Hepatocyte (in vitro differentiated cells): ENCODE measurements at regions not wholly inside any gene's neighbourhood (a gene's known extent, or its start where the extent isn't known, plus 50 kb on each side); places are given as distances from the start of the nearest gene placed in this dataset.

Experiments
- DNase-seq: peaks from one replicate; pipeline ENCODE4 v3.0.0-alpha.2; 2016; ENCODE audit warnings: low spot score
- H2AFZ ChIP-seq: fragments of 200-600 bp; sonication (generic); 2 replicates; pipeline ENCODE4 v1.6.0; 2016; ENCODE audit warnings: antibody characterized with exemption, mild to moderate bottlenecking
- H3K27ac ChIP-seq: fragments of 200-600 bp; sonication (generic); 2 replicates; pipeline ENCODE4 v1.5.1; 2016; ENCODE audit warnings: mild to moderate bottlenecking
- H3K27me3 ChIP-seq: fragments of 200-600 bp; sonication (generic); 2 replicates; pipeline ENCODE4 v1.6.1; 2016
- H3K36me3 ChIP-seq: fragments of 200-600 bp; sonication (generic); replicated peaks from 2 replicates; pipeline ENCODE4 v1.5.1; 2016; ENCODE audit warnings: low read depth; ENCODE audit not compliant: insufficient read depth
- H3K4me1 ChIP-seq: fragments of 200-600 bp; sonication (generic); 2 replicates; pipeline ENCODE4 v1.5.1; 2016; ENCODE audit warnings: mild to moderate bottlenecking, moderate library complexity; ENCODE audit not compliant: insufficient read depth
- H3K4me2 ChIP-seq: fragments of 200-600 bp; sonication (generic); 2 replicates; pipeline ENCODE4 v1.6.0; 2016
- H3K4me3 ChIP-seq: fragments of 200-600 bp; sonication (generic); 2 replicates; pipeline ENCODE4 v1.5.1; 2016; ENCODE audit warnings: mild to moderate bottlenecking
- H3K79me2 ChIP-seq: fragments of 200-600 bp; sonication (generic); 2 replicates; pipeline ENCODE4 v1.6.0; 2017; ENCODE audit warnings: mild to moderate bottlenecking
- H3K9me2 ChIP-seq: fragments of 200-600 bp; sonication (generic); replicated peaks from 2 replicates; pipeline ENCODE4 v1.6.0; 2017; ENCODE audit warnings: mild to moderate bottlenecking; ENCODE audit not compliant: insufficient read depth
- H3K9me3 ChIP-seq: fragments of 200-600 bp; sonication (generic); 2 replicates; pipeline ENCODE4 v1.5.1; 2016; ENCODE audit warnings: low read depth, mild to moderate bottlenecking
- H4K20me1 ChIP-seq: fragments of 200-600 bp; sonication (generic); 2 replicates; pipeline ENCODE4 v1.6.0; 2016; ENCODE audit warnings: mild to moderate bottlenecking; ENCODE audit not compliant: insufficient read depth, poor library complexity, severe bottlenecking
- CTCF ChIP-seq: fragments of 200-600 bp; sonication (generic); IDR thresholded peaks from 2 replicates; pipeline ENCODE4 v1.5.1; 2016; ENCODE audit warnings: antibody characterized with exemption, mild to moderate bottlenecking; ENCODE audit not compliant: poor library complexity
- EZH2 ChIP-seq: fragments of 200-600 bp; sonication (generic); IDR thresholded peaks from 2 replicates; pipeline ENCODE4 v1.6.1; 2016; ENCODE audit warnings: antibody characterized with exemption, mild to moderate bottlenecking, borderline replicate concordance
- EZH2phosphoT487 ChIP-seq: fragments of 200-600 bp; sonication (generic); IDR thresholded peaks from one replicate; pipeline ENCODE4 v1.6.1; 2018; ENCODE audit warnings: antibody characterized with exemption, mild to moderate bottlenecking, low read depth, moderate library complexity; ENCODE audit not compliant: unreplicated experiment, severe bottlenecking
- WGBS: methylation state at CpG from one replicate; pipeline ENCODE4 v1.1.6; 2016; ENCODE audit warnings: low lambda C conversion rate; ENCODE audit errors: missing lambda C conversion rate; 5-methylcytosine and 5-hydroxymethylcytosine counted together

GRCh38 chr9:119044806-119045205, 324.4 kb downstream of the BRINP1 start:
- Histone ChIP-seq H3K36me3 (no peaks in the 10 kb centered on the region), H3K4me3 (no peak overlapping the region), H2AFZ (peak overlapping the region; percentile 14), H3K9me2 (no peaks in the 10 kb centered on the region), H3K4me2 (no peak overlapping the region), H3K79me2 (no peaks in the 10 kb centered on the region), H4K20me1 (no peaks in the 10 kb centered on the region), H3K4me1 (no peaks in the 10 kb centered on the region), H3K27ac (peak overlapping the region; percentile 72), H3K9me3 (no peaks in the 10 kb centered on the region), H3K27me3 (no peaks in the 10 kb centered on the region)
- WGBS, result 21% methylated on average over 1 of the region's 1 CpG
- DNase-seq, result peak; percentile 30
- no peak for TF ChIP-seq CTCF

GRCh38 chr9:119047513-119048307, 321.5 kb downstream of the BRINP1 start:
- TF ChIP-seq EZH2phosphoT487 (no peak), CTCF (no peak), EZH2 (no peak)
- H3K4me3 ChIP-seq, result no peak overlapping the region
- no peaks in the 10 kb centered on the region for H4K20me1 ChIP-seq
- no peak overlapping the region for H3K27ac ChIP-seq
- H3K4me2 ChIP-seq, result no peak overlapping the region
- no peaks in the 10 kb centered on the region for H3K79me2 ChIP-seq
- H3K36me3 ChIP-seq, result no peaks in the 10 kb centered on the region
- no peak for DNase-seq
- 73% methylated on average over 4 of the region's 4 CpGs for WGBS
- no peaks in the 10 kb centered on the region for H3K9me3 ChIP-seq
- H2AFZ ChIP-seq, result no peak overlapping the region
- no peaks in the 10 kb centered on the region for H3K4me1 ChIP-seq
- no peaks in the 10 kb centered on the region for H3K9me2 ChIP-seq
- no peaks in the 10 kb centered on the region for H3K27me3 ChIP-seq

GRCh38 chr9:119050281-119050680, 319.0 kb downstream of the BRINP1 start:
- H3K4me1 ChIP-seq, result no peaks in the 10 kb centered on the region
- no peak overlapping the region for H2AFZ ChIP-seq
- no peaks in the 10 kb centered on the region for H3K9me2 ChIP-seq
- no peak for DNase-seq
- no peaks in the 10 kb centered on the region for H3K27me3 ChIP-seq
- no peaks in the 10 kb centered on the region for H3K9me3 ChIP-seq
- no peaks in the 10 kb centered on the region for H3K79me2 ChIP-seq
- TF ChIP-seq CTCF, result no peak
- no peak for TF ChIP-seq EZH2
- no peak for TF ChIP-seq EZH2phosphoT487
- H4K20me1 ChIP-seq, result no peaks in the 10 kb centered on the region
- peak overlapping the region; percentile 41 for H3K27ac ChIP-seq
- H3K36me3 ChIP-seq, result no peaks in the 10 kb centered on the region
- H3K4me3 ChIP-seq, result no peak overlapping the region
- H3K4me2 ChIP-seq, result no peak overlapping the region
